ENCODE measurements at regions not wholly inside any gene's neighbourhood (a gene's known extent, or its start where the extent isn't known, plus 50 kb on each side); places are given as distances from the start of the nearest gene placed in this dataset.

- Histone ChIP-seq H3K4me2 (ENCODE audit: low read length) (no peak overlapping the region), H3K4me1 (ENCODE audit: insufficient read depth, low read length) (no peaks in the 10 kb centered on the region), H2AFZ (ENCODE audit: low read depth, low read length) (no peak overlapping the region), H3K4me3 (ENCODE audit: insufficient read depth, low read depth, low read length) (no peak overlapping the region), H4K20me1 (ENCODE audit: insufficient read depth, low read length) (no peaks in the 10 kb centered on the region), H3K9me3 (ENCODE audit: insufficient read depth, low read depth, low read length) (no peaks in the 10 kb centered on the region), H3K27me3 (ENCODE audit: insufficient read depth, low read length) (no peaks in the 10 kb centered on the region), H3K79me2 (ENCODE audit: insufficient read depth, low read length) (no peaks in the 10 kb centered on the region), H3K9ac (ENCODE audit: low read length) (no peak overlapping the region), H3K27ac (ENCODE audit: low read depth, low read length) (no peak overlapping the region), H3K36me3 (ENCODE audit: insufficient read depth, low read length) (no peaks in the 10 kb centered on the region)
- H3K4me3 Mint-ChIP-seq (ENCODE audit: unreplicated experiment): no peak overlapping the region
- H3K36me3 Mint-ChIP-seq (ENCODE audit: low read depth, unreplicated experiment): no peaks in the 10 kb centered on the region
- peaks cover 20% of the 10 kb centered on the region for H3K27me3 Mint-ChIP-seq (ENCODE audit: low read depth, unreplicated experiment)
- TF ChIP-seq EZH2 (IDR thresholded peaks at IDR 0.05; ENCODE audit: insufficient read depth, low read length) (no peak), CTCF (IDR thresholded peaks at IDR 0.05; ENCODE audit: insufficient read depth, low read depth, low read length) (no peak)
- peaks cover under 1% of the 10 kb centered on the region for H3K4me1 Mint-ChIP-seq (ENCODE audit: low read depth, unreplicated experiment)
- FAIRE-seq (no peak), DNase-seq (ENCODE audit: low read depth) (no peak)
- no peak overlapping the region for H3K27ac Mint-ChIP-seq (ENCODE audit: unreplicated experiment)
- no peaks in the 10 kb centered on the region for H3K9me3 Mint-ChIP-seq (ENCODE audit: unreplicated experiment)
Measured at GRCh38 chr2:122150524-122151280, 395.3 kb downstream of the TSN start.

- FAIRE-seq: no peak
- no peak overlapping the region for H3K4me3 Mint-ChIP-seq (ENCODE audit: unreplicated experiment)
- H4K20me1 ChIP-seq (ENCODE audit: insufficient read depth, low read length): no peaks in the 10 kb centered on the region
Measured at GRCh38 chr2:122152571-122152970, 397.1 kb downstream of the TSN start.

More at GRCh38 chr2:122152571-122152970, 397.1 kb downstream of the TSN start:
- Mint-ChIP-seq H3K4me1 (ENCODE audit: low read depth, unreplicated experiment) (peaks cover 4% of the 10 kb centered on the region), H3K27me3 (ENCODE audit: low read depth, unreplicated experiment) (peaks cover 24% of the 10 kb centered on the region), H3K9me3 (ENCODE audit: unreplicated experiment) (no peaks in the 10 kb centered on the region), H3K36me3 (ENCODE audit: low read depth, unreplicated experiment) (no peaks in the 10 kb centered on the region), H3K27ac (ENCODE audit: unreplicated experiment) (no peak overlapping the region)
- DNase-seq (ENCODE audit: low read depth): no peak
- Histone ChIP-seq H3K9me3 (ENCODE audit: insufficient read depth, low read depth, low read length) (no peaks in the 10 kb centered on the region), H2AFZ (ENCODE audit: low read depth, low read length) (no peak overlapping the region), H3K27ac (ENCODE audit: low read depth, low read length) (no peak overlapping the region), H3K4me1 (ENCODE audit: insufficient read depth, low read length) (no peaks in the 10 kb centered on the region), H3K79me2 (ENCODE audit: insufficient read depth, low read length) (no peaks in the 10 kb centered on the region), H3K9ac (ENCODE audit: low read length) (no peak overlapping the region), H3K36me3 (ENCODE audit: insufficient read depth, low read length) (no peaks in the 10 kb centered on the region), H3K4me2 (ENCODE audit: low read length) (no peak overlapping the region), H3K27me3 (ENCODE audit: insufficient read depth, low read length) (no peaks in the 10 kb centered on the region), H3K4me3 (ENCODE audit: insufficient read depth, low read depth, low read length) (no peak overlapping the region)
- no peak for TF ChIP-seq CTCF (IDR thresholded peaks at IDR 0.05; ENCODE audit: insufficient read depth, low read depth, low read length)
- no peak for TF ChIP-seq EZH2 (IDR thresholded peaks at IDR 0.05; ENCODE audit: insufficient read depth, low read length)
